Transverse colon (tissue), 4 donors: ENCODE measurements at regions not wholly inside any gene's neighbourhood (a gene's known extent, or its start where the extent isn't known, plus 50 kb on each side); places are given as distances from the start of the nearest gene placed in this dataset.

Experiments
- CTCF ChIP-seq, 5 experiments: fragments of 200-600 bp in 3 of 5; fragments of 450-650 bp in 2 of 5; sonication (generic) in 3 of 5; IDR thresholded peaks; 1 replicate in 2 of 5; 2 replicates in 3 of 5; pipeline ENCODE4 v1.5.1; 2016 to 2017; ENCODE audit warnings: antibody characterized with exemption in 5 of 5, inconsistent platforms in 3 of 5, mild to moderate bottlenecking in 2 of 5, moderate library complexity in 1 of 5
- EP300 ChIP-seq: sonication (generic); formaldehyde crosslinking; IDR thresholded peaks from one replicate; pipeline ENCODE4 v1.6.1; 2017; ENCODE audit warnings: antibody characterized with exemption, low read depth
- POLR2A ChIP-seq: fragments of 450-650 bp; IDR thresholded peaks from one replicate; pipeline ENCODE4 v1.6.1; 2016; ENCODE audit warnings: antibody characterized with exemption, mild to moderate bottlenecking, moderate library complexity
- POLR2AphosphoS5 ChIP-seq, 3 donors: sonication (generic); formaldehyde crosslinking; IDR thresholded peaks; one replicate each; pipeline ENCODE4 v1.6.1; 2016; ENCODE audit warnings: antibody characterized with exemption in 3 of 3

- TF ChIP-seq CTCF (IDR thresholded peaks at IDR 0.05) (no peak), POLR2AphosphoS5 (IDR thresholded peaks at IDR 0.05) (no peak), EP300 (no peak), POLR2A (no peak)
Measured at GRCh38 chr17:79399610-79400144, 211.2 kb downstream of the RBFOX3 start.
